CD4-positive, alpha-beta T cell treated with Interleukin-4 for 1 hour (primary cell): ENCODE measurements at regions not wholly inside any gene's neighbourhood (a gene's known extent, or its start where the extent isn't known, plus 50 kb on each side); places are given as distances from the start of the nearest gene placed in this dataset.

Experiments used
- DNase-seq, 2 donors: peaks; one replicate each; pipeline ENCODE4 v3.0.0-alpha.2; 2020 to 2022

DNA sequence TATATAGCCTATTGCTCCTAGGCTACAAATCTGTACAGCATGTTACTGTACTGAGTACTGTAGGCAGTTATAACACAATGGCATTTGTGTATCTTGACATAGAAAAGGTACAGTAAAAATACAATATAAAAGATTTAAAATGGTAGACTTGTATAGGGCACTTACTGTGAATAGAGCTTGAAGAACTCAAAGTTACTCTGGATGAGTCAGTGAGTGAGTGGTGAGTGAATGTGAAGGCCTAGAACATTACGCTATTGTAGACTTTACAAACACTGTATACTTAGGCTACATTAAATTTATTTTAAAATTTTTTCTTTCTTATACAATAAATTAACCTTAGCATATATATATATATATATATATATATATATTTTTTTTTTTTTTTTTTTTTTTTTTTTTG lies 140.0 kb upstream of the UBE2E1 start:
- no peak for DNase-seq

DNA sequence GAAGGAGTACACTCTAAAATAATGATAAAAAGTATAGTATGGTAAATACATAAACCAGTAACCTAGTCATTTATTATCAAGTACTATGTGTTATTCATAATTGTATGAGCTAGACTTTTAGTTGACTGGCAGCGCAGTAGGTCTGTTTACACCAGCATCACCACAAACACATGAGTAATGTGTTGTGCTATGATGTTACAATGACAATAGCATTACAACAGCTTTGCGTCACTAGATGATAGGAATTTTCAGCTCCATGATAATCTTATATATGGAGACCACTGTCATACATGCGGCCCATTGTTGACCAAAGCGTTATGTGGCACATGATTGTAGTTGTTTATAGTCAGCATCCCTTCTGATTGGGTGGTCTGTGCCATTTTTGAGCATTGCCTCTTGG lies 138.9 kb upstream of the UBE2E1 start:
- no peak for DNase-seq

DNA sequence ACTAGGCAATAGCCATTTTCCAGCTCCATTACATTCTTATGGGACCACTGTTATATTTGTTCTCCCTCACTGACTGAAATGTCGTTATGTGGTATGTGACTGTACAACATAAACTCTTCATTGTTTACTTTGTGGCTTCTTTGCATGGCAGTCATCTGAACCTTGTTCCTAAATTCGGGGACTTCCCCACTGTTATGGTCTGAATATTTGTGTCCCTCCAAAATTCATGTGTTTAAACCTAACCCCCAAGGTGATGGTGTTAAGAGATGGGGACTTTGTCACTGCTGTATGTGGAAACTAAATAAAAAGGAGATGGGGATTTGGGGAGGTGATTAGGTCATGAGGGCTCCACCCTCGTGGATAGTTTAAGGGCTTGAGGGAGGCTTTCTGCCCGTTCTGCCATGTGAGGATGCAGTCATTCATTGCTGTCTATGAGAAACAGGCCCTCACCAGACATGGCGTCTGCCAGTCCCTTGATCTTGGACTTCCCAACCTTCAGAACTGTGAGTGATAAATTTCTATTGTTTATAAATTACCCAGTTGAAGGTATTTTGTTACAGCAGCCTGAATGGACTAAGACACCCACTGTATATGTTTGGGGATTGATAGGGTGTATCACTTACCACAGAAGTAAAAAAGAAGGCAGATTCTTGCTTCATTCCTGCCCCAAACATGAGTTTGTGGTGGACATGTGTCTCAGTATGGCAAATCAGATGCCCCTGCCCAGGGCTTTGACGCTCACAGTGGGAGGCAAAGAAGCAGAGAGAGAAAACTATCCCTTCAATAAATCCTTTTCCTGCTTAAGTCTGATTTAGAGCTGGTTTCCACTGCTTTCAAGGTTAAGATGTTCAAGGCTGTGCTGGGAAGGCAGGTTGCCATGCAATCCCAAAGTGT lies 138.0 kb upstream of the UBE2E1 start:
- DNase-seq = no peak

DNA sequence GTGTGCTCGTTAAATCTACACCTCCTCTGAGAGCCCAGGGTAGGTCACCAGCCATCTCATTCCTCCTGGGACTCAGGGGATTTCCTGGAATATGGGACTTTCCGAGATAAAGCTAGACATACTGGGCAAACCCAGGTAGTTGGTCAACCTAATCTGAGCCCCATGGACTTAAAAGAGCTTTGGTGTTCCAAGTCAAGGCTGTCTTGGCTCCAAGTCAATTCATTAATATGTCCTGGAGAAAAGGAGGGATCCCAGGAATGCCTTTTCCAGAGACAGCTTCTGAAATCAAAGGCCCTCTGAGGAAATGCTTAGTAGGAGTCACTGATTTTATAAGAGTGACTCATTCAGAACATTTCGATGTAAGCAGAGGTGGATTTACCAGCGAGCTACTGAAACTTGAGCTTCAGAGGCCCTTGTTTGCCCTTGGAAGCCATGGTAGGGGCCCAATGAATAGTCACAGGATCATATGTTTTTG lies 137.3 kb upstream of the UBE2E1 start:
- DNase-seq = no peak

DNA sequence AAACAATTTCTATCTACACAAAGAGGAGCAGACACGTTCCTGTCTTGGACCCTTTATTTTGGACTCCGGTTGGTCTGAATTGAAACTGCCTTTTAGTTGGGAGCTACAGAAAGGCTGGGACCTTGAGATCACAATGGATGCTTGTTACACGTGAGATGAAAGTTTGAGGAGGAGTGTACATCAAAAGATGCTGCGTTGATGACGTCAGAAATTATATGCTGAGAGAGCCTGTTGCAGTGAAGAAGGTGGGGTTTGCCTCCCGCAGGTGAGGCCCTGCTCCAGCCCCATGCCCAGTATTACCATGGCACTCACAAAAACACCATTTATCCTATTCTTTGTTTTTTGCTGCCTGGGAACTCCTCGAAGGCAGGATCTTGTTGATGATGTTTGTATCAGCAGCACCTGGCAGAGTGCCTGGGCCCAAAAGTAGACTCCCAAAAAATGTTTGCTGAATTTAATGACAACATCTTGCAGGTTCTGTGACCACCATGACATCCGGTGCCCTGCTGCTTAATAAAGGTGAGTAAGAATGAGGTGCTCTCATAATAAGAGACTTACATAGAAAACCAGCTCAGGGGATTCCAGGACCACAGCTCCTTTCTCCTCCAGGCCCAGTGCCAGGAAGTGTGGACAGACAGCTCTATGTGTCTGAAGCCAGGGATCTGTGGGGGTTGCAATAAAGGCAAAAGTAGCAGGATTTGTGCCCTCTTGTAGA lies 136.1 kb upstream of the UBE2E1 start:
- no peak for DNase-seq

DNA sequence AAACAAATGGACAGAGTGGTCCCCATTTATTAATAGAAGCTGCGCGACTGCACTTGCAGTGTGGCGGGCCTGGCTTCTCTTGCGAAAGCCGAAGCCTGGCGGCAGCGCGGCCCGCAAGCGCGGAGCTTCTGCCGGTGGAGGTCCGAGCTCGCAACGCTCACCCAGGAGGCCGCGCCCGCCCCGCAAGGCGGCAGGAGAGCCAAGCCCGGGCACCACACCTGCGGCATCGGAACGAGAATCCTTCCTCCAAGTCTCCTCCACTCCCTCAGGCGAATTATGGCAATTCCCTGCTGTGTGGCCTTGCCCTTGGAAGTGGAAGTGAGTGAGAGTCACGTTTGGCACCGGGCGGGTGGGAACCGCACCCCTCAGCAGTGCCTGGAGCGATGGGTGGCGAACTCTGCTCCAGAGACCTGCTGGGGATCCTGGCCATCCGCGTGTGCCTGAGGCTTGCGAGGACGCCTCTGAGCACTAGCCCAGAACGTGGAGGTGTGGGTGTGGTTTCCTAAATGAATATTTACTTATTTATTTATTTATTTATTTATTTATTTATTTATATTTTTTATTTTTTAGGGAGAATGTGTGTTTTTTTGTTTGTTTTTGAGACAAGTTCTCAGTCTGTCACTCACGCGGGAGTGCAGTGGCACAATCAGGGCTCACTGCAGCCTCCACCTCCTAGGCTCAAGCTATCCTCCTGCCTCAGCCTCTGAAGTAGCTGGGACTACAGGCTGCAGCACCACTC lies 133.7 kb upstream of the UBE2E1 start:
- no peak for DNase-seq

DNA sequence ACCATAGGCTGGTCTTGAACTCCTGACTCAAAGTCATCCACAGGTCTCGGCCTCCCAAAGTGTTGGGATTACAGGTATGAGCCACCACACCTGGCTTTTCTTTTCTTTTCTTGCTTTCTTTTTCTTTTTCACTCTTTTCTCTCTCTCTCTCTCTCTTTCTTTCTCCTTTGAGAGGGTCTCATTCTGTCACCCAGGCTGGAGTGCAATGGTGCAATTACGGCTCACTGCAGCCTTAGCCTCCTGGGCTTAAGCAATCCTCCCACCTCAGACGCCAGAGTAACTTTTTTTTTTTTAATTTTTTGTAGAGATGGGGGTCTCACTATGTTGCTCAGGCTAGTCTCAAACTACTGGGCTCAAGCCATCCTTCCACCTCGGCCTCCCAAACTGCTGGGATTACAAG lies 133.1 kb upstream of the UBE2E1 start:
- no peak for DNase-seq

DNA sequence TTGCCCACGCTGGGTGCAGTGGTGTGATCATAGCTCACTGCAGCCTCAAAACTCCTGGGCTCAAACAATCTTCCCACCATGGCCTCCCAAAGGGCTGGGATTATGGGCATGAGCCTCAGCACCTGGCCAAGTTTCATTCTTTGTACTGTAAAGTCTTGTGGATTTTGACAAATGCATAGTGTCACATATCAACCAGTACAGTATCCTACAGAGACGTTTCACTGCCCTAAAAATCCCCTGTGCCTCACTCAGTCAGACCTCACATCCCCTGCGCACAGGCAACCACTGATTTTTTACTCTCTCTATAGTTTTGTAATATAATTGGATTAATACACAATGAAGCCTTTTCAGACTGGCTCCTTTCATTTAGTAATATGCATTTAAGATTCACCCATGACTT lies 130.7 kb upstream of the UBE2E1 start:
- DNase-seq = no peak

DNA sequence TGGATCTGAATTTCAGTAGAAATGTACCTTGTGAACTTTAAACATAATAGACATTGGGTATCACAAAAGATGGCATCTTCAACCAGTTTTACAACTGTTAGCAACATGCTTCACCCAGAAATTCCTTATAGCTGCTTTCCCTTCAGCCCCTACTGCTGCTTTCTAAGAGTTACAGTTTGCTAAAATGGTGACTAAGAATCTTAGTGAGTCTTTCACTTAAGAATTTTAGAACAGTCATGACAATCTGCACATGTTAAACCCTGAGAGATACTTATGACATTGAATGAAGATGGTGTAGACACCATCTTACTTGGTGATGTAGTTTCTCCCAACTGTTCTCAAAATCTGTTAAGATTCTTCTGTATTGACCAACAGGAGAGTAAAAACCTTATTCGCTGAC lies 129.7 kb upstream of the UBE2E1 start:
- no peak for DNase-seq

DNA sequence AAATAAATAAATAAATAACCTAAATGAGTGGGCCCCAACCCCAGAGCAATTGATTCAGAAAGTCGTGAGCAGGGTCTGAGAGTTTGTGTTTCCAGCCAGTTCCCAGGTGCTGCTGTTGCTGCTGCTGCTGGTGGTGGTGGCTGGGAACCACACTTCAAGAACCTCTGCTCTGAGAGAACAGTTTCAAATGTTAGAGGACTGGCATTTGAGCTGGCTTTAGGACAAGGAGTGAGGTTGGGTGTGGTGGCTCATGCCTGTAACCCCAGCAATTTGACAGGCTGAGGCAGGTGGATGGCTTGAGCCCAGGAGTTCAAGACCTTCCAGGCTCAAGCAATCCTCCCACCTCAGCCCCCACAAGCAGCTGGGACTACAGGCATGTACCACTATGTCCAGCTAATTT lies 123.1 kb upstream of the UBE2E1 start:
- DNase-seq = no peak

DNA sequence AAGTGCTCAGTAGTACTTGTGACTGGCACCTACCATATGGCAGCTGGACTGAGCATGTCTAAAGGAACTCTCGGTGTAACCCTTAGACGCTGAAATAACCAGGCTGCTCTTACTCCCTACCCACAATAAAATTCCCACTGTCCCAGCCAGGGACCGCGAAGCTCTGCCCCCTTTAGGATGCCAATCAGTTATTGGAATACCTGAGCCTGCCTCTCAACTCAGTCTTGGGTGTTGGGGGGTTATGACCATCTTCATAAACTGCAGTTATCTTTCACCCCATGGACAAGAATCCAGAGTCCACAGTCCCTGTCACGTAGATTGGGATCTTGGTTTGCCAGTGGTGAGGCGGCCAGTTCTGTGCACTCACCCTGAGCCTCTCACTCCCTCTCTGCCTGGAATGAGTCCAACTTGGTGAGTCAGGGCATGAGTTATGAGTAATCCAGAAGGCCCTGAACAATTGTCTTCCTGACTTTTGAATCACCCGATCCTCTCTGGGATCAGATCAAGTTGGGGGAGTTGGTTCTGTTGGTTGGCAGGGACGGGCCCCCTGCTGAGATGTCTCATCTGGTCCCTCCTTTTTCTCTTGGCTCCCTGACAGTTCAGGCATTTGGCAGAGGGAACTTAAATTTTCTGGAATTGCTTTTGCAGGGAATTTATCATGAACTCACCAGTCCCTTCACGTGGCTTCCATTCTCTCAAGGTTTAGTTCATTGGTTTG lies 120.1 kb upstream of the UBE2E1 start:
- DNase-seq = peak in 1 of 2 donors; percentile 33

DNA sequence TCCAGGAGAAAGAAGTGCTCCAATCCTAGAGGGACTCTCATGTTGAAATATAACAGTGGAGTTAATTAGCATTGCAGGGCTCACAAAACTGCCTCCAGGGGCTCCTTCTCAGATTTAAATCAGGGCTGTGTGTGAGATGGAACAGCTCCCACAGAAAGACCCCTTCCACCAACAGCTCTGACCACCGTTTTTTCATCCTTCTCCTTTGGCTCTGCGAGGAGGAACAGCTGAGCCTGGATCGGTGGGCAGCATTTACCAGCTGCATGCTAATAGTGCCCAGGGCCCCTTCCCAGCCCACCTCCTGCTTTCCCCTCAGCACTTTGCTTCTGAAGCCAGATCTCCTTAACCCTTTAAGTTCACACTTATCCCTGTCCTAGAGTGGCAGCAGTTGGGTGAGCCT lies 119.2 kb upstream of the UBE2E1 start:
- DNase-seq = no peak

DNA sequence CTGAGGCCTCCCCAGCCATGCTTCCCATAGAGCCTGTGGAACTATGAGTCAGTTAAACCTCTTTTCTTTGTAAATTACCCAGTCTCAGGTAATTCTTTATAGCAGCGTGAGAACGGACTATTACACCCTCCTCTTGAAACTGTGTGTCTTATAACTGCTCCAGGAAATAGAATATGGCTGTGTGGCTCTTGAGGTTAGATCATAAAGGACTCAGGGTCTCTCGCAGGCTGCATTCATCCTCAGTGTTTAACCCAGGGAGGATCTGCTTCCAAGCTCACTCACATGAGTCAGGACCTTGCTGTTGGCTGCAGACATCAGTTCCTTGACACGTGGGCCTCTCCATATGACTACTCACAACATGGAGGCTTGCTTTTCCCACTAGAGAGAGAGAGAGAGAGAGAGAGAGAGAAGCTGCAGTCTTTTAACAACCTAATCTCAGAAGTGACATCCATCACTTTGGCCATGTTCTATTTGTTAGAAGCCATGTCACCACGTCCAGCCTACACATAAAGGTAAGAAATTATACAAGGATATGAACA lies 114.3 kb upstream of the UBE2E1 start:
- no peak for DNase-seq

DNA sequence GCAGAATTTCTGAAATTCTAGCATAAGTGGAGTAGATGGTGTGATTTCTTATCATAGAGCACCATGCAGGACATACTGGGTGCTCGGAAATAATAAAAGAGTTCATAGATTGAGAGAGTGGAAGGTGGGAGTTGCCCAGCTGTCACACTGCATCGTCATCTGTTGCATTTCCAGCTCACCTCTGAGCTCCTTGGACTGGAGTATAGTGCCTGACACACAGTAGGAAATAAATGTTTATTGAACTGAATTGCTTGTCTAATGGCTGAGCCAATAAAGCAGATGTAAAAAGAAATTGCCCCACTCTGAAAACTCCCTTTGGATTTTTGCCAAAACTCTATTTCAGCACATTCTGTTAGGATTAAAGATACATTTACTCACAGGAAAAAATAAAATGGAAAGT lies 108.9 kb upstream of the UBE2E1 start:
- no peak for DNase-seq

DNA sequence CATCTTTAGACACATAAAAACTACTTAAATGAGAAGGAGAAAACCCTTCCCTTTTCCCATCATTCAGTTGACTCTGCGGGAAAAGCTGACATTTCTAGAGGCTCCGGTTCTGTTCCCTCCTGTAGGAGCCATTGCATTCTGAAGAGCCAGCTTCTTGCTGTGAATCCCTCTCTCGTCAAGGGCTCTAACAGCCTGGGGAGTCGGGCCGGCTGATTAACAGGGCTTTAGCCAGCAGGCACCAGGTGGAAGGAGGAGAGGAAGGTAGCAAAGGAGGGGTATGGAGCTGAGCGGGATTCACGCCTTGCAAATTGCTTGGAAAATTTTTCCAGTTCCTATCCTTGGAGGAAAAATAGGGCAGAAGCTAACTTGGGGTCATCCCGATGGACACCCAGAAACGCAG lies 108.3 kb upstream of the UBE2E1 start:
- no peak for DNase-seq

DNA sequence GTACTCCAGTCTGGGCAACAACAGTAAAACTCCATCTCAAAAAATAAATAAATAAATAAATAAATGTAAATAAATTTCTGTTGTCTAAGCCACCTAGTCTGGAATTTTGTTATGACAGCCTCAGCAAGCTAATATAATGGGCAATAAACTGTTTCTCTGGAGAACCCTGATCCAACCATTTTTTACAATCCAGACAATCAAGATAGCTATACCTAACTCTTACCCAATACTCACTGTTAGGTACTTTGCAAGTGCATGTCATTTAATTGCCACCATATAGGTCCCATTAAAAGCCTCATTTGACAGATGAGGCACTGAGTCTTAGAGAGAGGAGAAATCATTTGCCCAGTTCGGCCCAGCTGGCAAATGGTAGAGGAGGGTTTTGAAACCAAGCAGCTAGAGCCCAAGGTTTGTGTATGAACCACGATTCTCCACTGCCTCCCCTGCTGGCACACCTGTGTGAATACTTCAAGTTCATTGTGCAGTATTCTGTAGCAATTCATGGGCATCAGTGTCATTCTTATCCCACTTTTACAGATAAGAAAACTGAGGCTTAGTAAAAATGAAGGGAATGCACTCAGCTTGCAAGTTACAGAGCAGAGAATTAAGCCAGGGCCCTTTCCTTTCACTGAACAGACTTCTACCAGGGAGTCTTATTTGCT lies 107.0 kb upstream of the UBE2E1 start:
- DNase-seq = no peak

DNA sequence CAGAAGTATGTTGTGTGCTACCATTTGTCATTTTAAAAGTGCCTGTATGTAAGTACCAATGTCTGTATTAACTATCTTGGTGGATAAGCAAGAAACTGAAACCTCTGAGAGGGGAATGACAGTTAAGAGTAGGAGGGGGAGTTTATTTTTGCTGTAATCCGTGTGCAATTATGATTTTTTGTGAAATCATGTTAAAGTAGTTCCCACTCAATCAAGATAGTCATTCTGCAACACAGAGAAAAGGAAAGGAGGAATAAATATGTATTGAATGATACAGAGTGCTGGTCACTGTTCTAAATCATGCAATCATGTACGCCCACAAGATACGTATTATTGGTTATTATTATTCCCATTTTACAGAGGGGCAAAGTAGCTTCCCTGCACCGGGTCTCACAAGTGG lies 105.1 kb upstream of the UBE2E1 start:
- DNase-seq = no peak

DNA sequence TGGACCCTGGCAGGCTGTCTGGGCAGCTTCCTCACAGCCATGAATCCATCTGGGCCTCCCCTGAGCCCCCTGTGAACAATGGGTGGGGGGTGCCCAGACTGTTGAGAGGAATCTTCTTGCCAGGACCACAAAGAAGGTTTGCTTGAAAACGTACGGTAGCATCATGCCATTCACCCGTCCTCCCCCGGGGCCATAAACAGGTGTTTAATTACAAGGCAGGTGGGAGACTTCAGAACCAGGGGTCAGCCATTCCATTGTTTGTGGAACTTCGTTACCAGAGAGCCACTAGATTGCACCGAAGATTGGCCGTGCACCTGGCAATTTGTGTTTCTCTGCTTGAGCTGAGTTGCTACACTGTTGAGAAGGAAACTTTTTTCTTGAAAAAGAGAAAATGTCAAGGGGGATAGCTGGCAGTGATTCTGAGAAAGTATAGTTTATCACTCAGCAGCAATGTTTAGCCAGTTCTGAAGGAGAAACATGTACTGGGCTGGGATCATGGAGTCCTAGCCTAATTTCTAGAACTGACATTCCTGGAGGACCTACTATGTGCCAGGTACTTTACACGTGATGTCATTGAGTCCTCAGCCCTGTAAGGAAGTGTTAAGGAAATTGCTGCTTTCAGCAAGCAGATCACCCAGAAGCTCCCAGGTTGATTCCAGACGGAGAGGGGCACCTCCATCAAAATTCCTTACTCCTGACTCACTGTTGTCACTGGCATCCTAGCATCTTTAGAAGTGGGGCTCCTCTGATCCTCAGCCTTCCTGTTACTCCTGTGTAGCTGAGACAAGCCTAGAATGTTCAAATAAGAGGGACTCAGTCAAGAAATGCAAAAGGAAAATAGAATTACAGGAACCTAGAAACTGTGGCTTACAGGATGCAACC lies 103.8 kb upstream of the UBE2E1 start:
- no peak for DNase-seq

DNA sequence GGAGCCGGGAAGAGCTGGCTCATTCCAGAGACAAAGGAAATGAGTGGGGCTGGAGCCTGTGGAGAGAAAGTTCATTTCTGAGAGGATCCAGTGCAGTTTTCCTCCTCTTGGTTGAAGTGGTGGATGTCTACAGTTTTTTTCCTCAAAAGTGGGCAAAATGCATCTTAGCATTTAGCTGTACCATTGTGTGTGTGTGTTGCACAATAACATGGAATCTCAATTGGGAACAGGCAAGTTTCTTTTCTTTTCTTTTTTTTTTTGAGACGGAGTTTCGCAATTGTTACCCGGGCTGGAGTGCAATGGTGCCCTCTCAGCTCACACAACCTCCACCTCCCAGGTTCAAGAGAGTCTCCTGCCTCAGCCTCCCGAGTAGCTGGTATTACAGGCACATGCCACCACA lies 101.5 kb upstream of the UBE2E1 start:
- DNase-seq = no peak

DNA sequence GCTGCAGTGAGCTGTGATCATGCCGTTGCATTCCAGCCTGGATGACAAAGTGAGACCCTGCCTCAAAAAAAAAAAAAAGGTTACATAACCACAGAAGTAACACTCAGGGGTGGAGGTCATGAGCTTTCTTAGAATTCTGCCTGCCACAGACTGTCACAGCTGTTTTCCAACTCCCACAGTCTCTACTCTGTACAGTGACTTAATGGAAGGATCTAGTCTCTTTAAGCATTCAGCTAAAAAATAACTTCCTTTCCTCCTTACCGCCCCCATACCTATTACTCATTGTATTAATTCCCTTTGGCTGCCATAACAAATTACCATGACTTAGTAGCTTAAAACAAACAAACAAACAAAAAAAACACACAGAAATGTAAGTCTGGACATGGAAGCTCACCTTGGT lies 99.6 kb upstream of the UBE2E1 start:
- no peak for DNase-seq

DNA sequence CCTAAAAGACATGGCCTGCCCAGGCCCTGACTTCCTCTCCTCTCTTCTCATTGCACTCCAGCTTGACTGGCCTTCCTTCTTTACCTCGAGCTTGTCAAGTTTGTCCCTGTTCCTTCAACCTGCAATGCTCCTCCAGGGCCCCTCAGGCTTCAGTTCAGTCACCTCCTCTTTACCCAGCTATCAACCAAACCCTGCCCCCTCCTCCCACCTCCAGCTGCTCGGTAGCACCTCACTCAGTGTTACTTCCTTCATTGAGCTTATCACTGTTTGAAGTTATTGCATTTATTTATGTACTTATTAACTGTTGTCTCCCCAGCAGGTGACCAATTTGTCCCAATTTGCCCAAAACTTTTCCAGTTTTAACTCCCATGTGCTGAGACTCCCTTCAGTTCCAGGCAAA lies 95.8 kb upstream of the UBE2E1 start:
- DNase-seq = no peak
